ENCODE measurements at regions not wholly inside any gene's neighbourhood (a gene's known extent, or its start where the extent isn't known, plus 50 kb on each side); places are given as distances from the start of the nearest gene placed in this dataset.

DNA sequence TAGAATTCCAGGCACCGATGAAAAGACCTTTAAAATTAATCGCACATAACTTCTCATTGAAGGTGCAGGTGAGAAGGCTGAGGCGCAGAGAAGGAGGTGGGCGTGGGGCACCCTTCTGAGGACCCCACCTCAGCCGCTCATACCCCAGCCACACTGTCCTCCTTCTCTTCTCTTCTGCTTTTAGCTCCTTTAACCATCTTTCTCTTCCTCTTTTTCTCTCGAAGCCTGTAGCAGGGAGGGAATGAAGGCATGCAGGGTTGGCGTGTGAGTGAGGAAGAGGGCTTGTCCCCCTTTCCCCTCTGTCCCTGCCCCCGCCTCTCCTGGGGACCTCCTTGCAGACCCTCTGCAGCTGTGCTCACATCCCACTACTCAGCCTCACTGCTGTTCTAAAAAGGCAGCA lies 57.8 kb upstream of the CACNA1E start:
- intact Hi-C loops (cut with DNase I): loop anchor here (2.0 to 10.0 kb wide), 2 partner anchors 111 to 235 kb away; no protein-coding TSS in a partner anchor

DNA sequence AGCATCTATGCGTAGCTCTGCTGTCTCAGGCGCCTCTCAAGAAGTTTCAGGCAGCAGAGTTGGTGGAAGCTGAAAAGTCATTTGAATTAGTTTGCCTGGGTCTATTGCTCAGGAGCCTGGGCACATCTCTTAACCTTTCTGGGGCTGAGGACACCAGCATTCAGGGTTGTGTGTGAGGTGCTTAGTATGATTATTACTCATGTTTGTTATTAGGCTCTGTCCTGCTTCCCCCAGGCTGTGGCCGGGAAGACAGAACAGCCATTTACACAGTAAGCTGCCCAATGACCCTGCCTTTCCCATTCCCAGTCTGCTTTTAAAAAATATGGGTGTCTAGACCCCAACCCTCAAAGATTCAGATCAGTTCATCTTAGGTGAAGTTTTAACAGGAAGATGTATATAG lies 53.9 kb upstream of the CACNA1E start:
- intact Hi-C loops (cut with DNase I): loop anchor here (10.0 kb wide), 1 partner anchor 115 kb away; no protein-coding TSS in a partner anchor
- 86 to 100% methylated on average over 3 of the region's 3 CpGs for WGBS, 2 donors

More for the DNA sequence above, 57.8 kb upstream of the CACNA1E start:
- Histone ChIP-seq H3K9me3 (no peaks in the 10 kb centered on the region), H3K4me1 (peaks cover 0 to 3% of the 10 kb centered on the region in 2 donors), H3K27me3 (no peaks in the 10 kb centered on the region), H3K27ac (no peak overlapping the region), H3K36me3 (no peaks in the 10 kb centered on the region), H3K4me3 (replicated peaks in 1 of 3) (no peak overlapping the region)
- no peak for DNase-seq
- TF ChIP-seq, protein P1, sequence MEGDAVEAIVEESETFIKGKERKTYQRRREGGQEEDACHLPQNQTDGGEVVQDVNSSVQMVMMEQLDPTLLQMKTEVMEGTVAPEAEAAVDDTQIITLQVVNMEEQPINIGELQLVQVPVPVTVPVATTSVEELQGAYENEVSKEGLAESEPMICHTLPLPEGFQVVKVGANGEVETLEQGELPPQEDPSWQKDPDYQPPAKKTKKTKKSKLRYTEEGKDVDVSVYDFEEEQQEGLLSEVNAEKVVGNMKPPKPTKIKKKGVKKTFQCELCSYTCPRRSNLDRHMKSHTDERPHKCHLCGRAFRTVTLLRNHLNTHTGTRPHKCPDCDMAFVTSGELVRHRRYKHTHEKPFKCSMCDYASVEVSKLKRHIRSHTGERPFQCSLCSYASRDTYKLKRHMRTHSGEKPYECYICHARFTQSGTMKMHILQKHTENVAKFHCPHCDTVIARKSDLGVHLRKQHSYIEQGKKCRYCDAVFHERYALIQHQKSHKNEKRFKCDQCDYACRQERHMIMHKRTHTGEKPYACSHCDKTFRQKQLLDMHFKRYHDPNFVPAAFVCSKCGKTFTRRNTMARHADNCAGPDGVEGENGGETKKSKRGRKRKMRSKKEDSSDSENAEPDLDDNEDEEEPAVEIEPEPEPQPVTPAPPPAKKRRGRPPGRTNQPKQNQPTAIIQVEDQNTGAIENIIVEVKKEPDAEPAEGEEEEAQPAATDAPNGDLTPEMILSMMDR (IDR thresholded peaks at IDR 0.05): no peak
- WGBS, 2 donors: 73 to 86% methylated on average over 8 of the region's 8 CpGs

DNA sequence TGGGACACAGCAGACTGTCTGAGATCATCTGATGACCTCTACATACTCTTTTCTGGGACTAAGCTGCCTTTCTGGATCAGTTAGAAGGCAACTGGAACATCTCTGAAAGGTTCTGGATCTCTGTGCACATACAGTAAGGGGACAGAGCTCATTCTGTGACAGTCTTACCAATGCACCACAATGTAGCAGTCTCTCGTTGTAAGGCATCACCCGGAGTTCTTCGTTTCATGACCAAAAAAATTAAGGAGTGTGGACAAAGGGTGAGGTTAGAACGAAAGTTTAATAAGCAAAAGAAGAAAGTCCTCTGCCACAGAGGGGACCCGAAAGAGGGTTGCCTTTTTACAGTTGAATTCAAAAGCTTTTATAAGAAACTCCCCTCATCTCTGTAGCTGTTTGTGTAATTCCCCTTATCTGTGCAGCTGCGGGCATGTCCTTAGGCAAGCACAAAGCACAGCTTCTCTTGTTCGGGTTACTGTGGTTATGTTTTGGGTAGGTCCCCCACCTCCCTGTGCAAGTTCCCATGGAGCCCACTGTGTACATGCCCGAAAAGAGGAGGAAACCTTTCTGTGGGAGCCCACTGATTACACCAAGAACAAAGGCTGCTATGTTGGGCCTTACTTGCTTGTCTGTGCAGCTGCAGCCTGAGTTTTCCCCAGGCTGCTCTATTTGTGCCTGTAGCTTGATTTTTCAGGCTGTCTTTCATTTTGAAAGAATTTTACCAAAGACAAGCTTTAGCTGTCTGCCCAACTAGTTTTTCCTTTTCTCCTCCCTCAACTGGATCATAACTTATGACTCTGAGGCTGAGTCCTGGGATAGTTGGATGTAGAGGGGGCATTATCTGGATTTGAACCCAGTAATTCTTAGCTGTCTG lies 53.1 kb upstream of the CACNA1E start:
- no peak for DNase-seq
- Histone ChIP-seq H3K4me1 (no peaks in the 10 kb centered on the region), H3K9me3 (no peaks in the 10 kb centered on the region), H3K27me3 (no peaks in the 10 kb centered on the region), H3K27ac (no peak overlapping the region), H3K36me3 (no peaks in the 10 kb centered on the region), H3K4me3 (replicated peaks in 1 of 3) (no peak overlapping the region)
- WGBS, 2 donors: 72 to 85% methylated on average over 8 of the region's 8 CpGs
- TF ChIP-seq, protein P1 (IDR thresholded peaks at IDR 0.05): no peak
- TF ChIP-seq POLR2A (IDR thresholded peaks at IDR 0.05): no peak
- intact Hi-C loops (cut with DNase I): no loop called here

More for the DNA sequence above, 53.9 kb upstream of the CACNA1E start:
- Histone ChIP-seq H3K36me3 (no peaks in the 10 kb centered on the region), H3K27ac (no peak overlapping the region), H3K4me1 (no peaks in the 10 kb centered on the region), H3K27me3 (no peaks in the 10 kb centered on the region), H3K4me3 (replicated peaks in 1 of 3) (no peak overlapping the region), H3K9me3 (no peaks in the 10 kb centered on the region)
- TF ChIP-seq POLR2A (IDR thresholded peaks at IDR 0.05): no peak
- TF ChIP-seq, protein P1 (IDR thresholded peaks at IDR 0.05): no peak
- DNase-seq: no peak

All from thyroid gland (tissue), 4 donors.